OCI-LY7 (cell line): ENCODE measurements at regions not wholly inside any gene's neighbourhood (a gene's known extent, or its start where the extent isn't known, plus 50 kb on each side); places are given as distances from the start of the nearest gene placed in this dataset.

Experiments
- BruUV-seq: library from RNA; stranded (reverse); fragments of 400-500 nt; replicated peaks from 2 replicates; lab custom pipeline; 2021; lab: Mats Ljungman, UMichigan
- CTCF ChIA-PET: fragments of 300-600 bp; sonication (Branson Sonifier 250); formaldehyde crosslinking; loops from one replicate; lab custom pipeline; 2022; ENCODE audit warnings: antibody characterized with exemption; ENCODE audit not compliant: unreplicated experiment; lab: Charles Lee
- POLR2A ChIA-PET: fragments of 300-600 bp; sonication (Branson Sonifier 250); formaldehyde crosslinking; loops from one replicate; lab custom pipeline; 2022; ENCODE audit warnings: antibody characterized with exemption; lab: Charles Lee
- DNase-seq: peaks from one replicate; pipeline ENCODE4 v3.0.0-alpha.2; 2015; ENCODE audit warnings: low spot score
- H2AFZ ChIP-seq: fragments of 200-600 bp; sonication (generic), shearing (Covaris generic); 2 replicates; pipeline ENCODE4 v1.6.1; 2014; ENCODE audit warnings: mild to moderate bottlenecking, antibody characterized with exemption, low read length, moderate library complexity
- H3K27ac ChIP-seq: fragments of 200-600 bp; sonication (generic); 2 replicates; pipeline ENCODE4 v1.5.1; 2014; ENCODE audit warnings: mixed run types, low read depth, mild to moderate bottlenecking, moderate library complexity, low read length, inconsistent platforms; ENCODE audit not compliant: poor library complexity, severe bottlenecking
- H3K36me3 ChIP-seq: fragments of 200-600 bp; sonication (generic); 2 replicates; pipeline ENCODE4 v1.6.1; 2014; ENCODE audit warnings: mild to moderate bottlenecking, antibody characterized with exemption, low read length, moderate library complexity, mixed read lengths; ENCODE audit not compliant: insufficient read depth
- H3K4me1 ChIP-seq: fragments of 200-600 bp; sonication (generic); 2 replicates; pipeline ENCODE4 v1.5.1; 2014; ENCODE audit warnings: mild to moderate bottlenecking, low read length; ENCODE audit not compliant: insufficient read depth, poor library complexity, severe bottlenecking
- H3K4me2 ChIP-seq: fragments of 200-600 bp; sonication (generic); 2 replicates; pipeline ENCODE4 v1.6.1; 2014; ENCODE audit warnings: mild to moderate bottlenecking, low read length
- H3K4me3 ChIP-seq: fragments of 200-600 bp; sonication (generic); 2 replicates; pipeline ENCODE4 v1.5.1; 2014; ENCODE audit warnings: mild to moderate bottlenecking, low read depth, low read length; ENCODE audit not compliant: poor library complexity, severe bottlenecking
- H3K79me2 ChIP-seq: fragments of 200-600 bp; sonication (generic); 2 replicates; pipeline ENCODE4 v1.6.1; 2016; ENCODE audit warnings: low read depth, mild to moderate bottlenecking, low read length, moderate library complexity, mixed read lengths; ENCODE audit not compliant: insufficient read depth
- H3K9me2 ChIP-seq: fragments of 200-600 bp; sonication (generic); 2 replicates; pipeline ENCODE4 v1.6.1; 2016; ENCODE audit warnings: mild to moderate bottlenecking, low read length, mixed read lengths; ENCODE audit not compliant: insufficient read depth
- H3K9me3 ChIP-seq: fragments of 200-600 bp; sonication (generic); 2 replicates; pipeline ENCODE4 v1.6.1; 2014; ENCODE audit warnings: mild to moderate bottlenecking, mixed run types, low read length, mixed read lengths
- H4K20me1 ChIP-seq: fragments of 200-600 bp; sonication (generic); 2 replicates; pipeline ENCODE4 v1.6.1; 2014; ENCODE audit warnings: mild to moderate bottlenecking, antibody characterized with exemption, low read length, moderate library complexity, mixed read lengths; ENCODE audit not compliant: insufficient read depth
- EZH2phosphoT487 ChIP-seq: fragments of 200-600 bp; sonication (generic); IDR thresholded peaks from 2 replicates; pipeline ENCODE4 v1.6.1; 2018; ENCODE audit warnings: low read depth, borderline replicate concordance, mild to moderate bottlenecking, mixed run types, antibody characterized with exemption, low read length, moderate library complexity, mixed read lengths
- intact Hi-C: fragments of 100-400 bp; cut with micrococcal nuclease; formaldehyde crosslinking; loops from one replicate; pipeline ENCODE4 v1.10.0; 2022; ENCODE audit not compliant: unreplicated experiment
- TF ChIP-seq, protein P1 (sequence below): fragments of 200-600 bp; sonication (generic); conservative IDR thresholded peaks from 2 replicates; pipeline ENCODE4 v1.5.1; 2014; ENCODE audit warnings: mild to moderate bottlenecking, antibody characterized with exemption, low read length, moderate library complexity, mixed read lengths

DNA sequence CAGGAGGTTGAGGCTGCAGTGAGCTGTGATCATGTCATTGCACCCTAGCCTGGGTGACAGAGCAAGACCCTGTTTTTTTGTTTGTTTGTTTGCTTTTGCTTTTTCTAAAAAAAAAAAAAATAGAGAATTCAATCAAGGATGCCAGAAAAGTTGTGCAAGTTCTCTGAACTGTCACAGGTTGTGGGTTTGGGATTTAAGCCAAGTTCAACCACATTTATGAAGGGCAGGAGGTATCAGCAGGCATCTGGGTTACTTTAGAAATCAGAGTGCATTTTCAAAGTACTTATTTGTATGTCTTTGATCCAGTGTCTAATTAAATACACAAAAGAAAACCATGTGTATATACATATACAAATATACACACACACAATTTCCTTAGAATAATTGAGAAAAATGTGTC is 151.2 kb upstream of the MINDY3 start:
- Histone ChIP-seq H3K4me3 (no peak overlapping the region), H2AFZ (no peak overlapping the region), H3K4me2 (no peak overlapping the region), H3K9me2 (no peaks in the 10 kb centered on the region), H4K20me1 (no peaks in the 10 kb centered on the region), H3K27ac (no peak overlapping the region), H3K79me2 (no peaks in the 10 kb centered on the region), H3K4me1 (no peaks in the 10 kb centered on the region), H3K36me3 (no peaks in the 10 kb centered on the region), H3K9me3 (no peaks in the 10 kb centered on the region)
- ChIA-PET POLR2A (interaction anchor here (0.7 kb wide), 1 partner anchor 448 kb away, joined by 3 read pairs; no protein-coding TSS in a partner anchor), CTCF (no interaction called here)
- no peak for DNase-seq
- BruUV-seq, result no TSS peak
- intact Hi-C loops, result no loop called here
- no peak for TF ChIP-seq EZH2phosphoT487
- TF ChIP-seq, protein P1, sequence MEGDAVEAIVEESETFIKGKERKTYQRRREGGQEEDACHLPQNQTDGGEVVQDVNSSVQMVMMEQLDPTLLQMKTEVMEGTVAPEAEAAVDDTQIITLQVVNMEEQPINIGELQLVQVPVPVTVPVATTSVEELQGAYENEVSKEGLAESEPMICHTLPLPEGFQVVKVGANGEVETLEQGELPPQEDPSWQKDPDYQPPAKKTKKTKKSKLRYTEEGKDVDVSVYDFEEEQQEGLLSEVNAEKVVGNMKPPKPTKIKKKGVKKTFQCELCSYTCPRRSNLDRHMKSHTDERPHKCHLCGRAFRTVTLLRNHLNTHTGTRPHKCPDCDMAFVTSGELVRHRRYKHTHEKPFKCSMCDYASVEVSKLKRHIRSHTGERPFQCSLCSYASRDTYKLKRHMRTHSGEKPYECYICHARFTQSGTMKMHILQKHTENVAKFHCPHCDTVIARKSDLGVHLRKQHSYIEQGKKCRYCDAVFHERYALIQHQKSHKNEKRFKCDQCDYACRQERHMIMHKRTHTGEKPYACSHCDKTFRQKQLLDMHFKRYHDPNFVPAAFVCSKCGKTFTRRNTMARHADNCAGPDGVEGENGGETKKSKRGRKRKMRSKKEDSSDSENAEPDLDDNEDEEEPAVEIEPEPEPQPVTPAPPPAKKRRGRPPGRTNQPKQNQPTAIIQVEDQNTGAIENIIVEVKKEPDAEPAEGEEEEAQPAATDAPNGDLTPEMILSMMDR, result no peak

DNA sequence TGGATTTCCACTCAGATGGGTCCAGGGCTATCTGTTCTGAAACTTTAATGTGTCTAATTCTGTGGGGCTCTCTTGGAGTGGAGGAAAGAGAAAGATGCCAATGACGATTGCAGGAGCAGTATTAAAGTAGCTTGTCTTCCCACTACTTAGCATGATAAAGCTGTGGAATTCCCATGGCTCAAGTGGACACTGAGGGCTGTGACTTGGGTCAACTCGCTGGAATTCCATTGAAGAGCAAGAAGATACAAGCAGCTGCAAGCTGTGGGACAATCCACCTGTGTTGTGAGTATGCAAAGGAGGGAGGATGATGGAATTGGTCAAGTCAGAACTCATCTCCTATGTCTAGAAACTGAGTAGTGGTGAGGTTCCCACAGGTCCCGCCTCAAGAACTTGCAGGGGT is 154.2 kb upstream of the MINDY3 start:
- CTCF ChIA-PET, result no interaction called here
- no TSS peak for BruUV-seq
- H3K9me3 ChIP-seq, result no peaks in the 10 kb centered on the region

DNA sequence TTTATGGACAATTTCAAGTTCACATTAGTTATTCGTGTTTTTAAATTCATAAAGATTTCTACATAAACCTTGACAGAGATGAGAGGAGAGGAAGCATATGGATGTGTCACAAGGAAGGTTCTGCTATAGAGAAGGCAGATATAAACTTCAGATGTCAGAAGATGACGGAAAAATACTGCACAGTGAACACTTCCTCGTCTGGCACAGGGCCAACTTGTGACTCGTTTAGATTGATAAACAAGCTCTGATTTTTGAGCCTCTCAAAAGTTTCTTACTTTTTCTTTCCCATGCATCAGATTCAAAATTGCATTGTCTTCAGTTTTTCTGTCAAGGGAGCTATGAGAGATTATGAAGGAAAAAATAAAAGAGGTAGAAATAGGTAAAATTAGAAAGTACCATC is 156.4 kb upstream of the MINDY3 start:
- no peak for DNase-seq
- Histone ChIP-seq H3K4me2 (no peak overlapping the region), H2AFZ (no peak overlapping the region), H3K4me1 (no peaks in the 10 kb centered on the region), H3K27ac (no peak overlapping the region), H3K4me3 (no peak overlapping the region), H3K36me3 (no peaks in the 10 kb centered on the region), H3K79me2 (no peaks in the 10 kb centered on the region), H3K9me2 (no peaks in the 10 kb centered on the region), H3K9me3 (no peaks in the 10 kb centered on the region), H4K20me1 (no peaks in the 10 kb centered on the region)
- ChIA-PET POLR2A (interaction anchor here (0.8 kb wide), 1 partner anchor 24 kb away, joined by 3 read pairs; no protein-coding TSS in a partner anchor), CTCF (no interaction called here)
- intact Hi-C loops, result no loop called here
- BruUV-seq, result no TSS peak
- no peak for TF ChIP-seq EZH2phosphoT487
- TF ChIP-seq, protein P1, result no peak

More for the DNA sequence above, 154.2 kb upstream of the MINDY3 start:
- no peaks in the 10 kb centered on the region for H3K9me2 ChIP-seq
- H4K20me1 ChIP-seq, result no peaks in the 10 kb centered on the region
- H3K4me1 ChIP-seq, result no peaks in the 10 kb centered on the region
- H3K4me3 ChIP-seq, result no peak overlapping the region
- H3K4me2 ChIP-seq, result no peak overlapping the region
- H3K36me3 ChIP-seq, result no peaks in the 10 kb centered on the region
- TF ChIP-seq, protein P1, result no peak
- TF ChIP-seq EZH2phosphoT487, result no peak
- H3K27ac ChIP-seq, result no peak overlapping the region
- DNase-seq, result no peak
- no peaks in the 10 kb centered on the region for H3K79me2 ChIP-seq
- POLR2A ChIA-PET, result no interaction called here
- intact Hi-C loops, result no loop called here
- H2AFZ ChIP-seq, result no peak overlapping the region
